ENCODE measurements at regions not wholly inside any gene's neighbourhood (a gene's known extent, or its start where the extent isn't known, plus 50 kb on each side); places are given as distances from the start of the nearest gene placed in this dataset.

- Mint-ChIP-seq H3K27ac (no peak overlapping the region), H3K27me3 (ENCODE audit: low read depth) (no peaks in the 10 kb centered on the region), H3K4me3 (no peak overlapping the region), H3K36me3 (ENCODE audit: insufficient read depth in 1 of 3, low read depth in 3 of 3) (no peaks in the 10 kb centered on the region), H3K4me1 (no peaks in the 10 kb centered on the region), H3K9me3 (no peaks in the 10 kb centered on the region; a peak in 1 of 5 replicates)
- Histone ChIP-seq H2AFZ (ENCODE audit: low read length) (no peak overlapping the region), H3K79me1 (ENCODE audit: insufficient read depth, low read depth, low read length, poor library complexity, severe bottlenecking) (no peaks in the 10 kb centered on the region), H2BK12ac (ENCODE audit: insufficient read length, low read depth, low read length) (no peak overlapping the region), H3K27me3 (ENCODE audit: insufficient read depth, low read length) (no peaks in the 10 kb centered on the region), H4K8ac (replicated peaks; ENCODE audit: insufficient read length, low read depth, low read length) (no peak overlapping the region), H2BK20ac (ENCODE audit: low read depth, low read length, poor library complexity, severe bottlenecking) (no peak overlapping the region), H3K4me1 (ENCODE audit: insufficient read depth, low read length) (no peaks in the 10 kb centered on the region), H3K23ac (ENCODE audit: insufficient read length, low read depth, low read length) (no peak overlapping the region), H2BK5ac (ENCODE audit: insufficient read length, low read length) (no peak overlapping the region), H3K14ac (ENCODE audit: insufficient read depth, low read length) (no peak overlapping the region), H4K20me1 (ENCODE audit: control insufficient read depth, insufficient read depth, insufficient read length) (no peaks in the 10 kb centered on the region), H3K4ac (ENCODE audit: low read depth, low read length) (no peak overlapping the region), H3K9ac (ENCODE audit: extremely low read depth, insufficient read length, low read length) (no peak overlapping the region), H3K79me2 (ENCODE audit: insufficient read depth, low read length) (no peaks in the 10 kb centered on the region), H4K91ac (ENCODE audit: insufficient read length, low read depth, low read length) (no peak overlapping the region), H3K56ac (ENCODE audit: insufficient read length, low read depth, low read length) (no peak overlapping the region), H3K27ac (ENCODE audit: insufficient read length, low read depth, low read length) (no peak overlapping the region), H2BK120ac (ENCODE audit: low read depth, low read length, poor library complexity, severe bottlenecking) (no peak overlapping the region), H3K9me3 (ENCODE audit: control insufficient read depth, low read depth, low read length) (no peaks in the 10 kb centered on the region), H2AK5ac (ENCODE audit: insufficient read length, low read length) (no peak overlapping the region), H4K5ac (ENCODE audit: insufficient read length, low read depth, low read length) (no peak overlapping the region), H3K23me2 (ENCODE audit: insufficient read length, low read depth, low read length, poor library complexity, severe bottlenecking) (no peaks in the 10 kb centered on the region), H3T11ph (ENCODE audit: low read length) (no peak overlapping the region), H3K4me2 (ENCODE audit: insufficient read depth, insufficient read length, low read length) (no peak overlapping the region), H3K18ac (ENCODE audit: insufficient read length, low read depth, low read length) (no peak overlapping the region), H2BK15ac (ENCODE audit: low read depth, low read length) (no peak overlapping the region)
- WGBS (ENCODE audit: extremely low coverage, insufficient read length, low lambda C conversion rate) = no CpG with 5 or more reads among the region's 4 CpGs
- TF ChIP-seq CTCF (conservative IDR thresholded peaks at IDR 0.05) = no peak
- DNase-seq = no peak
Observed at GRCh38 chr3:151960961-151961580, 87.6 kb downstream of the SUCNR1 start.

Measured in H9 (cell line).